T-cell (primary cell): ENCODE measurements at regions not wholly inside any gene's neighbourhood (a gene's known extent, or its start where the extent isn't known, plus 50 kb on each side); places are given as distances from the start of the nearest gene placed in this dataset.

Experiments
- ATAC-seq, 4 experiments: fragments of 200-7000 bp in 3 of 4; fragments of 150-1000 bp in 1 of 4; cut with Tn5 transposase; replicated peaks in 1 of 4; 1 replicate in 3 of 4; 2 replicates in 1 of 4; pipeline ENCODE4 v1.10.0; 2021; ENCODE audit warnings: moderate library complexity in 3 of 4, mild to moderate bottlenecking in 2 of 4, moderate number of reproducible peaks in 1 of 4
- CTCF ChIA-PET, 2 donors: fragments of 300-600 bp; sonication (Branson Sonifier 250); formaldehyde crosslinking; loops; one replicate each; lab custom pipeline; 2022; ENCODE audit warnings: antibody characterized with exemption in 2 of 2; lab: Charles Lee
- POLR2A ChIA-PET, 2 donors: fragments of 300-600 bp; sonication (Branson Sonifier 250); formaldehyde crosslinking; loops; one replicate each; lab custom pipeline; 2022; ENCODE audit warnings: antibody characterized with exemption in 2 of 2; lab: Charles Lee
- DNase-seq, 35 experiments: peaks; one replicate each; pipeline versions ENCODE4 v3.0.0 to v3.0.0-alpha.2; 2013 to 2023
- H3K27ac ChIP-seq: one replicate; pipeline ENCODE4 v1.5.1; 2013; ENCODE audit warnings: low read length
- H3K27me3 ChIP-seq, 2 experiments: replicated peaks in 1 of 2; 1 replicate in 1 of 2; 2 replicates in 1 of 2; pipeline versions ENCODE4 v1.6.1 to v1.7.0; 2013; ENCODE audit warnings: low read length in 1 of 2, mixed read lengths in 1 of 2; ENCODE audit not compliant: control insufficient read depth in 2 of 2, insufficient read depth in 2 of 2; ENCODE audit errors: extremely low read depth in 1 of 2
- H3K36me3 ChIP-seq, 2 donors: 1 replicate in 1 of 2; 2 replicates in 1 of 2; pipeline versions ENCODE4 v1.6.1 to v1.7.0; 2013; ENCODE audit warnings: low read length in 1 of 2; ENCODE audit not compliant: control insufficient read depth in 2 of 2, insufficient read depth in 1 of 2; ENCODE audit errors: extremely low read depth in 1 of 2
- H3K4me1 ChIP-seq, 2 experiments: 1 replicate in 1 of 2; 2 replicates in 1 of 2; pipeline versions ENCODE4 v1.6.1 to v1.7.0; 2013; ENCODE audit warnings: low read length in 2 of 2, mixed read lengths in 1 of 2; ENCODE audit not compliant: insufficient read depth in 2 of 2, control insufficient read depth in 1 of 2; ENCODE audit errors: extremely low read depth in 1 of 2
- H3K4me3 ChIP-seq, 2 donors: 1 replicate in 1 of 2; 2 replicates in 1 of 2; pipeline versions ENCODE4 v1.5.1 to v1.7.0; 2013; ENCODE audit warnings: mild to moderate bottlenecking in 2 of 2, low read length in 1 of 2, moderate library complexity in 1 of 2; ENCODE audit not compliant: control insufficient read depth in 1 of 2; ENCODE audit errors: extremely low read depth in 1 of 2
- H3K9me3 ChIP-seq: 2 replicates; pipeline ENCODE4 v1.7.0; 2013
- H3K27ac Mint-ChIP-seq, 2 donors: one replicate each; pipeline ENCODE4 v1.8.0; 2020 to 2021; ENCODE audit warnings: mild to moderate bottlenecking in 2 of 2, mixed read lengths in 2 of 2
- H3K27me3 Mint-ChIP-seq, 2 donors: one replicate each; pipeline ENCODE4 v1.8.0; 2021 to 2022; ENCODE audit warnings: mixed read lengths in 2 of 2
- H3K36me3 Mint-ChIP-seq: one replicate; pipeline ENCODE4 v1.8.0; 2021; ENCODE audit warnings: mixed read lengths
- H3K4me1 Mint-ChIP-seq, 3 donors: one replicate each; pipeline ENCODE4 v1.8.0; 2020 to 2022; ENCODE audit warnings: mixed read lengths in 3 of 3, mild to moderate bottlenecking in 1 of 3
- H3K4me3 Mint-ChIP-seq, 3 donors: one replicate each; pipeline ENCODE4 v1.8.0; 2020 to 2022; ENCODE audit warnings: mild to moderate bottlenecking in 3 of 3, mixed read lengths in 3 of 3, moderate library complexity in 3 of 3
- H3K9me3 Mint-ChIP-seq, 3 donors: one replicate each; pipeline ENCODE4 v1.8.0; 2020 to 2022; ENCODE audit warnings: mixed read lengths in 3 of 3
- WGBS: methylation state at CpG from one replicate; pipeline ENCODE4 v1.1.5; 2013; ENCODE audit warnings: missing lambda C conversion rate; ENCODE audit not compliant: insufficient coverage; 5-methylcytosine and 5-hydroxymethylcytosine counted together

DNA sequence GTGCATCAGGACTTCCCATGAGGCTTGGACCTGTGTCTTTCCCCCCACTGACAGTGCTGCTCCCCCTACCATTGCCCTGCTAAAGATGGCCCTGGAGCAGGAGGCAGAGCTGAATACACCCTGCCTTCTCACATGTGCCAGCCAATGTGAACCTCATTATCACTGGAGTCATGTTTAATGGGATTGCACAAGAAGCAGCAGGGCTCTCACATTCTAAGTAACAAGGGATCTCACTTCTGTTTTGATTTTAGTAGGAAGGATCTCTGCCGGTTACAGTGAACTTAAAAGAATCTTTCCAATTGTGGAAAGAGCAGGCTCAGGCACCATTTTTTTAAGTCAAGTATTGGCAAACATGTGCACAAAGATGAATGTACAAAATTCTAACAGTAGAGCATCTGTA, 322.1 kb upstream of the MEX3C start:
- Mint-ChIP-seq H3K4me1 (no peaks in the 10 kb centered on the region), H3K27ac (no peak overlapping the region), H3K27me3 (peaks cover 0 to 5% of the 10 kb centered on the region in 2 donors), H3K4me3 (no peak overlapping the region), H3K9me3 (no peaks in the 10 kb centered on the region), H3K36me3 (no peaks in the 10 kb centered on the region)
- Histone ChIP-seq H3K27me3 (peaks cover 0 to 3% of the 10 kb centered on the region in 2 experiments), H3K4me3 (no peak overlapping the region), H3K27ac (no peak overlapping the region), H3K36me3 (no peaks in the 10 kb centered on the region), H3K9me3 (no peaks in the 10 kb centered on the region), H3K4me1 (no peaks in the 10 kb centered on the region)
- ChIA-PET CTCF (no interaction called here), POLR2A (no interaction called here)
- no peak for DNase-seq
- ATAC-seq: no peak
- WGBS: 71% methylated on average over 1 of the region's 1 CpG

DNA sequence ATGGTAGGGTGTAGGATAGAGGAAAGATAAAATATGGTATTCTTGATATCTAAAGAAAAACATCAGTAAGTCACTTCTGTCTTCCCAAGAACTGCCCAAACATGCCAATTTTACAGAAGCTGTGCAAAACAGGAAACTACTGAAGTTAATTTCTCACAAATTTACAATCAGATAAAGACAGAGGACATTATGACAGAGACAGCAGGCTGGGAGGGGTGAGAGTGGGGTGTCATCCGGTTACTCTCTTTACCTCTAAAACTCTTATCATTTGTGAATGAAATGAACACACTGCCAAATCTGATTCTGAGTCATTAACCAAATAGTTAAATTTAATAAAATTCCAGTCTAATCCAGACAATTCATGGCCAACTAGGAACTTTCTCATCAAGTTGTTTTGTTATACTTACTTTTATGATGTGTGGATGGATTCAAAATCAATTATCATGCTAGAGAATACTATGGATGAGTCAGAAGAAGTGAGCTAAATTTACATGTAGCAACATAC, 323.2 kb upstream of the MEX3C start:
- H3K27me3 ChIP-seq: peaks cover 0 to 3% of the 10 kb centered on the region in 2 experiments
- WGBS: no CpG with 5 or more reads among the region's 1 CpG
- CTCF ChIA-PET: no interaction called here
- Mint-ChIP-seq H3K4me3 (no peak overlapping the region), H3K9me3 (no peaks in the 10 kb centered on the region), H3K27ac (no peak overlapping the region), H3K4me1 (no peaks in the 10 kb centered on the region), H3K27me3 (peaks cover 0 to 5% of the 10 kb centered on the region in 2 donors), H3K36me3 (no peaks in the 10 kb centered on the region)
- no peak for ATAC-seq
- H3K27ac ChIP-seq: no peak overlapping the region
- H3K9me3 ChIP-seq: no peaks in the 10 kb centered on the region
- POLR2A ChIA-PET: no interaction called here
- no peaks in the 10 kb centered on the region for H3K36me3 ChIP-seq
- no peak for DNase-seq
- no peaks in the 10 kb centered on the region for H3K4me1 ChIP-seq
- no peak overlapping the region for H3K4me3 ChIP-seq

GRCh38 chr18:51522338-51522737, 324.9 kb upstream of the MEX3C start:
- ChIA-PET POLR2A (no interaction called here), CTCF (no interaction called here)
- H3K4me3 Mint-ChIP-seq: no peak overlapping the region
- Histone ChIP-seq H3K36me3 (no peaks in the 10 kb centered on the region), H3K27ac (no peak overlapping the region), H3K27me3 (peaks cover 0 to 3% of the 10 kb centered on the region in 2 experiments), H3K9me3 (no peaks in the 10 kb centered on the region), H3K4me1 (no peaks in the 10 kb centered on the region), H3K4me3 (no peak overlapping the region)
- 79% methylated on average over 2 of the region's 7 CpGs for WGBS
- DNase-seq (no peak), ATAC-seq (no peak)
- H3K9me3 Mint-ChIP-seq: no peaks in the 10 kb centered on the region
- H3K36me3 Mint-ChIP-seq: no peaks in the 10 kb centered on the region
- H3K27ac Mint-ChIP-seq: no peak overlapping the region
- H3K4me1 Mint-ChIP-seq: no peaks in the 10 kb centered on the region
- peaks cover 0 to 6% of the 10 kb centered on the region in 2 donors for H3K27me3 Mint-ChIP-seq

DNA sequence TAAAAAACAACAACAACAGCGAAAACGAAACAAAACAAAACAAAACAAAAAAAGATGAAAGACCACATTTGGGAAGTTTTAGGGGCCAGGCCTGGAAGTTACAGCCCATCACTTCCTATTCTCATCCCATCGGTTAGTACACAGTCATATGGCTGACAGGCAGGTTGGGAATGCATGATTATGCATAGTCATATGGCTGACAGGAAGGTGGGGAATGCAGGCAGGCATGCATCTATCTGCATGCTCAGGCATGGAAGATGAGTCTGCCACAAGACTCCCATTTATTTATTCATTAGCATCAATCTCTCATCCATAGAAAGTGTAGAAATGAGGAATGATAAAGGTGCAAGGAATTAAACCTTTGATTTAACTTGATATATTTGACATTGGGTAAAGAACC, 325.3 kb upstream of the MEX3C start:
- ATAC-seq (no peak), DNase-seq (no peak)
- CTCF ChIA-PET: no interaction called here
- no CpG with 5 or more reads among the region's 3 CpGs for WGBS
- Mint-ChIP-seq H3K36me3 (no peaks in the 10 kb centered on the region), H3K4me1 (no peaks in the 10 kb centered on the region), H3K4me3 (no peak overlapping the region), H3K27me3 (peaks cover 0 to 8% of the 10 kb centered on the region in 2 donors), H3K9me3 (no peaks in the 10 kb centered on the region), H3K27ac (no peak overlapping the region)
- Histone ChIP-seq H3K27ac (no peak overlapping the region), H3K27me3 (peaks cover 0 to 3% of the 10 kb centered on the region in 2 experiments), H3K36me3 (no peaks in the 10 kb centered on the region), H3K4me1 (no peaks in the 10 kb centered on the region), H3K4me3 (no peak overlapping the region), H3K9me3 (no peaks in the 10 kb centered on the region)
- POLR2A ChIA-PET: no interaction called here

DNA sequence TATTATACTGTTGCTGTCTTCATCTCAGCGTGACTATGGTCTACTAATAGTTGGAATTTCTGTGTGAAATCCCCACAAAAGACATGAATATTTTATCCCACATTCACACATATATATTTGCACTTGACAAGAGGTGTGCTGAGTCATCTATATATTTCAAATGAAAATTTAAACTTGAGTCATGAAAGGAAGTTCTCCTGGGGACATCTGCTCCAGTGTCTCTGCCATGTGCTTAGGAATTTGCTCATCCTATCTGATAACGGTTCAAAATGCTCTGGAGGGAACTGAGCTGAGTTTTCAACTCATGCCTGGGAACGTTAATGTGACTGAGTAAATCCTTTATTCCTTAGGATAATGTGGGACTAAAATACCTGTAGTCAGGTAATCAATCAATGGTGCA, 326.2 kb upstream of the MEX3C start:
- WGBS: 65% methylated on average over 2 of the region's 3 CpGs
- CTCF ChIA-PET: no interaction called here
- H3K27ac Mint-ChIP-seq: no peak overlapping the region

DNA sequence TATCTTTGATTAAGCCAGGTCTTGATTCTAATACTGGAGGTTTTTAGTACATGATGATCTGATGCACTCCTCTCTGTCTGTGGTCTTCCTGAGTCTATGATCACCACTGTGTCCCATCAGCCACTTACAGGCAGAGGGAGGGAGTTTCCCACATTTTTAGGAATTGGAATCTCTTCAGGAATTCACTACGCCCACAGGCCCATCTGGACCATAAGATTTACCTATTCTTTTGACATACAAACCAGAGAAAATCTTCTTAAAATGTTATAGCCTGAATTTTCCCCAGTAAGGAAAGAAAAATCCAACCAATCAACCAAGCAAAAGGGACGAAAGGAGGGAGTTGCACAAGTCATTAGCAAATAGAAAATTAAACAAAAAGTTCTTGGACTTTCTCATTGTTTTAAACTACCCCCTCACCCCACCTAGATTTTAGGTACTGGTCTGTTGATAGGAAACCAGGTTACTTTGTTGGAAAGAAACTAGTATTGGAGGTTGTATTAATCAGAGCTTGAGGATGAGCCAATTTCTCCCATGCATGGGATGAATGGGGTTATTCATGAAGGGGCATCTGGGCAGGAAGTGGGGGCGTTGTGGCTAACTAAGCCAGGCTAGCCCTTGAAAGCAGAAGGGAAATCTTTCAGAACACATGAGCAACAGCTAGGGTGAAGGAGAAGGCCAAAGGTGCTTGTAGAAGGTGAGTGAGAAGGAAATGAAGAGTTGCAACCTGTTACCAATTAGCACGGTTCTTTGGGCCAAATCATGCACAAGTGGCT, 328.2 kb upstream of the MEX3C start:
- ChIA-PET CTCF (no interaction called here), POLR2A (no interaction called here)
- no peak overlapping the region for H3K4me3 Mint-ChIP-seq
- Histone ChIP-seq H3K27ac (no peak overlapping the region), H3K4me1 (no peaks in the 10 kb centered on the region), H3K4me3 (no peak overlapping the region), H3K36me3 (no peaks in the 10 kb centered on the region), H3K27me3 (peaks cover 0 to 3% of the 10 kb centered on the region in 2 experiments), H3K9me3 (no peaks in the 10 kb centered on the region)
- WGBS: 70% methylated on average over 2 of the region's 4 CpGs
- DNase-seq (no peak), ATAC-seq (no peak)
- no peak overlapping the region for H3K27ac Mint-ChIP-seq
- H3K27me3 Mint-ChIP-seq: peaks cover 0 to 8% of the 10 kb centered on the region in 2 donors
- no peaks in the 10 kb centered on the region for H3K36me3 Mint-ChIP-seq
- no peaks in the 10 kb centered on the region for H3K4me1 Mint-ChIP-seq
- H3K9me3 Mint-ChIP-seq: no peaks in the 10 kb centered on the region

More for the DNA sequence above, 326.2 kb upstream of the MEX3C start:
- no peaks in the 10 kb centered on the region for H3K9me3 ChIP-seq
- no peak overlapping the region for H3K27ac ChIP-seq
- H3K27me3 ChIP-seq: peaks cover 0 to 3% of the 10 kb centered on the region in 2 experiments
- Mint-ChIP-seq H3K27me3 (peaks cover 0 to 8% of the 10 kb centered on the region in 2 donors), H3K4me1 (no peaks in the 10 kb centered on the region), H3K4me3 (no peak overlapping the region), H3K36me3 (no peaks in the 10 kb centered on the region), H3K9me3 (no peaks in the 10 kb centered on the region)
- no peaks in the 10 kb centered on the region for H3K4me1 ChIP-seq
- ATAC-seq (no peak), DNase-seq (no peak)
- H3K36me3 ChIP-seq: no peaks in the 10 kb centered on the region
- H3K4me3 ChIP-seq: no peak overlapping the region
- POLR2A ChIA-PET: no interaction called here
